PFSK-1 (cell line): ENCODE measurements at regions not wholly inside any gene's neighbourhood (a gene's known extent, or its start where the extent isn't known, plus 50 kb on each side); places are given as distances from the start of the nearest gene placed in this dataset.

Experiments used
- FOXP2 ChIP-seq: optimal IDR thresholded peaks from 2 replicates; pipeline ENCODE3; 2011; ENCODE audit warnings: borderline replicate concordance, control low read depth, inconsistent platforms; ENCODE audit not compliant: insufficient read depth; ENCODE audit errors: extremely low read length, extremely low read depth
- POLR2AphosphoS5 ChIP-seq: IDR thresholded peaks from 2 replicates; pipeline ENCODE4 v1.6.1; 2012; ENCODE audit warnings: low read depth, mild to moderate bottlenecking, control low read depth, low read length, moderate library complexity
- REST ChIP-seq, 2 experiments: IDR thresholded peaks; 2 replicates each; pipeline versions ENCODE4 v1.6.1 to v1.8.0; 2011 to 2012; ENCODE audit warnings: low read depth in 2 of 2, low read length in 2 of 2, control low read depth in 1 of 2, inconsistent platforms in 1 of 2, mild to moderate bottlenecking in 1 of 2, moderate library complexity in 1 of 2; ENCODE audit not compliant: insufficient read depth in 1 of 2
- SIN3A ChIP-seq: IDR thresholded peaks from 2 replicates; pipeline ENCODE4 v1.6.1; 2012; ENCODE audit warnings: mild to moderate bottlenecking, low read length, moderate library complexity, borderline replicate concordance; ENCODE audit not compliant: insufficient read depth
- TAF1 ChIP-seq: IDR thresholded peaks from 2 replicates; pipeline ENCODE4 v1.6.1; 2012; ENCODE audit warnings: low read length, control low read depth, borderline replicate concordance; ENCODE audit not compliant: insufficient read depth

- no peak for TF ChIP-seq POLR2AphosphoS5
- no peak for TF ChIP-seq TAF1
- no peak for TF ChIP-seq REST (IDR thresholded peaks at IDR 0.05; ENCODE audit: insufficient read depth in 1 of 2, low read depth in 2 of 2, low read length in 2 of 2)
- no peak for TF ChIP-seq SIN3A
- TF ChIP-seq FOXP2, result no peak
Observed at GRCh38 chr11:122172352-122173073, 56.5 kb upstream of the BLID start.
